NCI-H1092 treated with DMSO at 0.1 percent for 48 hours (cell line): ENCODE measurements at regions not wholly inside any gene's neighbourhood (a gene's known extent, or its start where the extent isn't known, plus 50 kb on each side); places are given as distances from the start of the nearest gene placed in this dataset.
"Not testable (repeated sequence)": the region's sequence is repeated elsewhere in the genome, so short reads cannot be mapped to it uniquely, and the experiment has no call there.

Experiments used
- DNase-seq: peaks from one replicate; lab custom pipeline; 2025; lab: John Stamatoyannopoulos, UW

- DNase-seq, result no peak
Observed at GRCh38 chr14:86990396-86990795, 1002.6 kb downstream of the GALC start.

GRCh38 chr14:86989285-86989684 lies 1003.7 kb downstream of the GALC start:
- DNase-seq, result no peak

- no peak for DNase-seq
Observed at GRCh38 chr14:86987966-86988365, 1005.0 kb downstream of the GALC start.

GRCh38 chr14:86973177-86973576 lies 1019.8 kb downstream of the GALC start:
- no peak for DNase-seq

- no peak for DNase-seq
Observed at GRCh38 chr14:86971292-86971691, 1021.7 kb downstream of the GALC start.

- DNase-seq, result no peak
Observed at GRCh38 chr14:86961106-86961716, 1031.8 kb downstream of the GALC start.

- DNase-seq, result no peak
Observed at GRCh38 chr14:86955771-86956354, 1037.1 kb downstream of the GALC start.

- DNase-seq, result no peak
Observed at GRCh38 chr14:86954623-86955022, 1038.4 kb downstream of the GALC start.

- no peak for DNase-seq
Observed at GRCh38 chr14:86946446-86946845, 1046.5 kb downstream of the GALC start.

GRCh38 chr14:86944434-86944833 lies 1048.5 kb downstream of the GALC start:
- DNase-seq, result no peak

- DNase-seq, result no peak
Observed at GRCh38 chr14:86943391-86944365, 1049.3 kb downstream of the GALC start.

- no peak for DNase-seq
Observed at GRCh38 chr14:86942936-86943335, 1050.0 kb downstream of the GALC start.

GRCh38 chr14:86940106-86940505 lies 1052.9 kb downstream of the GALC start:
- no peak for DNase-seq

- DNase-seq, result no peak
Observed at GRCh38 chr14:86938320-86938719, 1054.7 kb downstream of the GALC start.

GRCh38 chr14:86936556-86936955 lies 1056.4 kb downstream of the GALC start:
- no peak for DNase-seq

GRCh38 chr14:86935241-86935885 lies 1057.6 kb downstream of the GALC start:
- no peak for DNase-seq

GRCh38 chr14:86933958-86934595 lies 1058.9 kb downstream of the GALC start:
- no peak for DNase-seq

- no peak for DNase-seq
Observed at GRCh38 chr14:86933460-86933859, 1059.5 kb downstream of the GALC start.

GRCh38 chr14:86915406-86915805 lies 1077.6 kb downstream of the GALC start:
- no peak for DNase-seq

- no peak for DNase-seq
Observed at GRCh38 chr14:86912709-86913108, 1080.3 kb downstream of the GALC start.

GRCh38 chr14:86911486-86911885 lies 1081.5 kb downstream of the GALC start:
- DNase-seq, result no peak

- DNase-seq, result not testable (repeated sequence)
Observed at GRCh38 chr14:86905386-86905926, 1087.5 kb downstream of the GALC start.
